Left forelimb (tissue), 1 donor: ENCODE measurements at regions not wholly inside any gene's neighbourhood (a gene's known extent, or its start where the extent isn't known, plus 50 kb on each side); places are given as distances from the start of the nearest gene placed in this dataset.
"Not testable (repeated sequence)": the region's sequence is repeated elsewhere in the genome, so short reads cannot be mapped to it uniquely, and the experiment has no call there.

Source experiments
- DNase-seq: peaks from one replicate; pipeline ENCODE4 v3.0.0-alpha.2; 2018; ENCODE audit warnings: low spot score

GRCh38 chr1:101420406-101420805 lies 183.6 kb downstream of the S1PR1 start:
- no peak for DNase-seq

DNA sequence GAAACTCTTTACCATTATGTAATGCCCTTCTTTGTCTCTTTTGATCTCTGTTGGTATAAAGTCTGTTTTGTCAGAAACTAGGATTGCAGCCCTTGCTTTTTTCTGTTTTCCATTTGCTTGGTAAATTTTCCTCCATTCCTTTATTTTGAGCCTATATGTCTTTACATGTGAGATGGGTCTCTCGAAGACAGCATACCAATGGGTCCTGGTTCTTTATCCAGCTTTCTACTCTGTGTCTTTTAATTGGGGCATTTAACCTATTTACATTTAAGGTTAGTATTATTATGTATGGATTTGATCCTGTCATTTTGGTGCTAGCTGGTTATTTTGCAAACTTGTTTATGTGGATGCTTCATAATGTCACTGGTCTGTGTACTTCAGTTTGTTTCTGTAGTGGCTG lies 191.3 kb downstream of the S1PR1 start:
- DNase-seq: not testable (repeated sequence)

DNA sequence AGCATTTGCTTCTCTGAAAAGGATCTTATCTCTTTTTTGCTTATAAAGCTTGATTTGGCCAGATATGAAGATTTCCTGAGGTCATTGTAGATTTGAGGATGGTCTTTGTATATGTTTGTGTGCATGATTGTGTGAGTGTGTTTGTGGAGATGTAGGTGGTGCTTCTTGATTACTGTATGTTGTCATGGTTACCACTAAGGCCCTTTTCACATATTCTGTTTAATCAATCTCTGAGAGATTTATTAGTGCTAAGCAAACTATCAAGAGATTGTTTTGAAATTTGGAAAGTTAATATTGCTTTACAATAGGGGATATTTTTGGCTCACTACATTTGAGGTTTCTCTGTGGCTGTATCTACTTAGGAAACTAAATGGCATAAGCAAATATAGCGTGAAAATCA lies 191.7 kb downstream of the S1PR1 start:
- no peak for DNase-seq

GRCh38 chr1:101431956-101432510 lies 195.2 kb downstream of the S1PR1 start:
- no peak for DNase-seq

DNA sequence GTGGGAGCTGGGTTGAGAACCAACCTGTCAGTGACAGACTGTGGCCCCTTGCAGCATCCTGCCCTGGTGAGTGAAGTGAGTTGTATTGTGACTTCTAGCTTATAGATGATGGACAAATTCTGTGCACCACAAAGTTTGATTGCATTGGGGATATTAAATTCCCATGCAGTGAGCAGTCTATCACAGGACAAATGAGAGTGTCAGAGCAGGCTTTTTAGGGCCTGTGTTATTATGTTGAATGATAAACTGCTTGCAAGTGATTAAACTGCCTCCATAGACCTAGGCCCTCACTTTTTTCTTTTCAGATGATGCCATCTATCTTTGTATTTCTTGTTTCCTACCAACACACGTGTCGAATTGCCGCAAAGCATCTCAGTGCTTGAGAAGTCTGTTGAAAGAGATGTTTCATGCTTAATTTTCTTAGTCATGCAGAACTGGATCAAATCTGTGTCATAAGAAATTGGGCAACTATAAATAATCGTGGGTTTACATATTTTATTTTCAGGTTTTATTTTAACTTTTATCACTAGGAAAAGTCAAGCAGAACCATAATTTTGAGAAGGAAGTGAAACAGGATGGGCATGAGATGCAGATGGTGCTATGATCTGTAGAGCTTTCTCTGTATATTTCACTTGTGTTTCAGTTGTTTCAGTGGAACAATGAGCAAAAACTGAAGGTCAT lies 199.2 kb downstream of the S1PR1 start:
- no peak for DNase-seq

DNA sequence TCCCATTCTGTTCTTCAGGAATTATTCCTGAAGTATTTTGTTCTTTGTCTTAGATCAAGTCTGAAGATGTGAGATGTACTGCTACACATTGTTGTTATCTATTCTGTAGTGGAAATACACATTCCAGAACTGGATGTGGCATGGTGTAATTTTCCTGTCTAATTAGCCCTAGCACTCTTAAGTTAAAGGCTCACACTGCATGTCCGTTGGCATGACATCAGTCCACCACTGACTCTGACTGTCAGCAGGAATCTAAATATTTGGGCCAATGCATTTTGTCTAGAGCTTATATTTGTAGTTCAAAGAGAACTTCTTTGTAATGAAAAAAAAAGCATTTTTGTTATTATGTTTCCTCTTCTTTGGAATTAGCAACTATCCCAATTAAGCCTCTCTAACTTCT lies 201.0 kb downstream of the S1PR1 start:
- no peak for DNase-seq

DNA sequence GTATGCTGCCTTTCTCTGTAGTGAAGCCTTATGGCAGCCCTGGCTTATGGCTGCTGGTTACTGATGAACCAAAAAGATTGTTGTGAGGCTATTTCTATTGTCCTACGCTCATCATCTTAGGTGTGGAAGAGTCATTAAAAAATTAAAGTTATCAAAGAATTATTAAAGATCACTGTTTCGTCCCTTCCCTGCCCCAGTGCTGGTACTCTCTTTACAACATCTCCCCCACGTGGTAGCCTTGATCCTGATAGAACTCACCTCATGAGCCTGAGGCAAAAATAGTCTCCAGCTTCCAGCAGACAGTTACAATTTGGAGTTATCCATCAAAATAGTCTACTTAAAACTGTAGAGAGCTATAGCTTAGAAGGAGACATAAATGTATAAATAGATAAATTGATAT lies 201.5 kb downstream of the S1PR1 start:
- DNase-seq: no peak

- DNase-seq: no peak
These were observed 203.7 kb downstream of the S1PR1 start for GRCh38 chr1:101440485-101440884.

DNA sequence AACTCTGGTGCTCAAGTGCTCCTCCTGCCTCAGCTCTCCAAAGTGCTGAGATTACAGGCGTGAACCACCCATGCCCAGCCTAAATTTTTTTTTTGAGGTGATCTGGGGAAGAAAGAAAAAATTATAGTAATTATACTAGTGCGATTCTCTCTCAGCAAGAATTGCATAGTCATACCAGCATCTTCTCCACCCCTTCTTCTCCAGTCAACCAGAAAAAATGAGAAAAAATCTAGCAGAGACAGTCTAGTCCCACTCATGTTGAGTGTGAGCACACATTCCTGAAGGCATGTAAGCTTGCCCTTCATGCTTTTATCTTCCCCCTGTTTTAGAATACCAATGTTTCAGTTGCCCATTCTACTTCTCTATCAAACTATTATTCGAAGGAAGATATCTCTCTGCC lies 207.6 kb downstream of the S1PR1 start:
- no peak for DNase-seq

GRCh38 chr1:101444873-101445618 lies 208.2 kb downstream of the S1PR1 start:
- no peak for DNase-seq

DNA sequence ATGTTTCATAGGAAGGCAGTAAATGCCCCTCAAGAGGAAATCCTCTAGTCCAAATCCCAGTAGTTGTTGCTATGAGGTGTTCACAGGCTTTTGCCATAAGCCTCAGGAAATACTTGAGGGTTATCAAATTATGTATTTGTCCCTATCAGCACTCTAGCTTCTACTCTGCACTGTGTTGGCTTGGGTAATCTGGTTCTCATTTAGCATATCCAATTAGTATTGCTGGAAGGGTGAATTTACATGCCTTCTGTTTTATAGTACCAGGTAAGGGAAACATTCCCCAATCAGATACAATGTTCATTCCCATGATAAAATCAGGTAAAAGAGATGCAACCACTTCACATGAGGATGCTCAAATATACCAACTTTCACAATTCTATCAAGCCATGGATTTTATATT lies 211.2 kb downstream of the S1PR1 start:
- no peak for DNase-seq

GRCh38 chr1:101450691-101451090 lies 213.9 kb downstream of the S1PR1 start:
- not testable (repeated sequence) for DNase-seq

GRCh38 chr1:101451888-101452287 lies 215.1 kb downstream of the S1PR1 start:
- no peak for DNase-seq

DNA sequence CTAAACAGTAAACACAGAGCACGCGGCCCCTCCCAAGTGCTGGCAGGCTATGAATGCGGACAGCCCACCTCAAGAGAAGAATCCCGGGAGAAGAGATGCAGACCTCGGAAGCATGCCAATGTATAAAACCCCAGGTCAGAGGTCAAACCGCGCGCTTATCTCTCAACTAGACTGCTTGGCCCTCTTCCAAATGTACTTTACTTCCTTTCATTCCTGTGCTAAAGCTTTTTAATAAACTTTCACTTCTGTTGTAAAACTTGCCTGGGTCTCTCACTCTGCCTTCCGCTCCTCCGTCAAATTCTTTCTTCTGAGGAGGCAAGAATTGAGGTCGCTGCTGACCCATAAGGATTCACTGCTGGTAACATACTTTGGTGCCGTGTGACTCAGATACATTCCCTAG lies 216.0 kb downstream of the S1PR1 start:
- no peak for DNase-seq

- no peak for DNase-seq
These were observed 217.0 kb downstream of the S1PR1 start for GRCh38 chr1:101453844-101454243.

DNA sequence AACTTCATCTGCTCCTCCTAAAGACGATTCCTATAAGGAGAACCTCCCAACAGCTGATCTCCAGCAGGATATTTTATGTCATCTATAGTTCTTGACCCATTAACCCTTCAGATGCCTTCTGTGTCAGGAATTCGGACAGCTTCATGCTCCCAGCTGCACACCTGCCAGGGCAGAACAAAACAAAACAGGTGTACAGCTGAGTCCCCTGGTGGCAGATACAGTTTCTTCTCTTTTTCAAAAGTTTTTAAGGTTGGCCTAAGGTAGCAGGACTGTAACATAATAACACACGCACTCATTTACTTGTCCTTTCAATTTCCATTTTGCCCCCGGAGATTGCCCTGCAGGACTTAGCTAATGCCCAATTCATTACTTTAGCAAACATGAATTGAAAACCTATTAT lies 218.3 kb downstream of the S1PR1 start:
- DNase-seq: no peak

- DNase-seq: no peak
These were observed 223.9 kb downstream of the S1PR1 start for GRCh38 chr1:101460739-101461138.

- DNase-seq: no peak
These were observed 226.4 kb downstream of the S1PR1 start for GRCh38 chr1:101463195-101463594.

DNA sequence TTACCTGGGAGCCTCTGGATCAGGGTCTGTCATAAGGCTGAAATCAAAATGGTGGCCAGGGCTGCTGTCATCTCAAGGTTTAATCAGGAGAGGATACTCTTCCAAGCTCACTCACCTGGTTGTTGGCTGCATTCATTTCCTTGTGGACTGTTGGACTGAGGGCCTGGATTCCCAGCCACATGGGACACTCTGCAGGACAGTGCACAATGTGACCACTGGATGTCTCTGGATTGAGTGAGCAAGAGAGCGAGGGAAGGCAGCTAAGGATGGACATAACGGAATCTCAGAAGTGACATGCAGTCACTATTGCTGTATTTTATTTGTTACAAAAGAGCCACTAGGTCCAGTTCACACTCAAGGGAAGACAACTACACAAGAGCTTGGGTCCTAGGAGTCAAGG lies 229.1 kb downstream of the S1PR1 start:
- no peak for DNase-seq

- DNase-seq: no peak
These were observed 237.3 kb downstream of the S1PR1 start for GRCh38 chr1:101474039-101474665.

- no peak for DNase-seq
These were observed 239.7 kb downstream of the S1PR1 start for GRCh38 chr1:101476541-101476940.

- no peak for DNase-seq
These were observed 243.1 kb downstream of the S1PR1 start for GRCh38 chr1:101479945-101480344.

DNA sequence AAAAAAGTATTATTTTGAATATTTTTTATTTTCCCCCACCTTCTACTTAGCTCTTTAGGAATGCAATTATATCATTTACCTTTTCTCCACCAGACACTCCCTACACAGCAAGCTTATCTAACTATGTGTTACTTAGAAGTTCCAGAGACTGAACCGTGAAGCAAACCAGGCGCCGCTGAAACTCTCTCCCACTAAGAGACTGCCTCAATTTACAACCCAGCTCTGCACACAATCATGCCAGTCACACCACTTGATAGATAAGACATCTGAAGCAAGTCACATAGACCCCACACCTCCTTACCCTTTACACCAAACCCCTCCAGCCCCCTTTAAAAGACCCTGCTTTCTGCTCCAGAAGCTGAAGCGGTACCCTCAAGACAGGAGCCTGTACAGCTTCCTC lies 245.5 kb downstream of the S1PR1 start:
- DNase-seq: no peak
